ENCODE measurements at regions not wholly inside any gene's neighbourhood (a gene's known extent, or its start where the extent isn't known, plus 50 kb on each side); places are given as distances from the start of the nearest gene placed in this dataset.

GRCh38 chr2:35891936-35892335 lies 463.6 kb upstream of the CRIM1 start:
- H3K27me3 ChIP-seq (ENCODE audit: insufficient read depth, poor library complexity, severe bottlenecking): no peaks in the 10 kb centered on the region
- TF ChIP-seq SPI1 (IDR thresholded peaks at IDR 0.05; ENCODE audit: borderline replicate concordance, low read depth) (no peak), GABPA (IDR thresholded peaks at IDR 0.05; ENCODE audit: low read depth) (no peak), REST (IDR thresholded peaks at IDR 0.05; ENCODE audit: insufficient replicate concordance, low read depth) (no peak), CTCF (IDR thresholded peaks at IDR 0.05; ENCODE audit: insufficient read depth, low read length) (no peak)
- H3K27ac ChIP-seq (replicated peaks): no peak overlapping the region
- H3K4me3 ChIP-seq (replicated peaks; ENCODE audit: insufficient read depth, low read length): no peak overlapping the region
- no peak for DNase-seq (ENCODE audit: low read depth in 1 of 2, low spot score in 1 of 2)

- TF ChIP-seq POLR2AphosphoS5 (IDR thresholded peaks at IDR 0.05; ENCODE audit: low read depth) (no peak), REST (IDR thresholded peaks at IDR 0.05; ENCODE audit: insufficient replicate concordance, low read depth) (no peak), CTCF (IDR thresholded peaks at IDR 0.05; ENCODE audit: insufficient read depth, low read length) (no peak), GABPA (IDR thresholded peaks at IDR 0.05; ENCODE audit: low read depth) (no peak), SPI1 (IDR thresholded peaks at IDR 0.05; ENCODE audit: borderline replicate concordance, low read depth) (no peak)
- no peak for DNase-seq (ENCODE audit: low read depth in 1 of 2, low spot score in 1 of 2)
- Histone ChIP-seq H3K27ac (replicated peaks) (no peak overlapping the region), H3K4me3 (replicated peaks; ENCODE audit: insufficient read depth, low read length) (no peak overlapping the region), H3K27me3 (ENCODE audit: insufficient read depth, poor library complexity, severe bottlenecking) (no peaks in the 10 kb centered on the region)
Measured at GRCh38 chr2:35891528-35891927, 464.1 kb upstream of the CRIM1 start.

GRCh38 chr2:35887146-35887545 lies 468.4 kb upstream of the CRIM1 start:
- no peak for DNase-seq (ENCODE audit: low read depth in 1 of 2, low spot score in 1 of 2)
- TF ChIP-seq GABPA (IDR thresholded peaks at IDR 0.05; ENCODE audit: low read depth) (no peak), SPI1 (IDR thresholded peaks at IDR 0.05; ENCODE audit: borderline replicate concordance, low read depth) (no peak), CTCF (IDR thresholded peaks at IDR 0.05; ENCODE audit: insufficient read depth, low read length) (no peak), POLR2AphosphoS5 (IDR thresholded peaks at IDR 0.05; ENCODE audit: low read depth) (no peak), REST (IDR thresholded peaks at IDR 0.05; ENCODE audit: insufficient replicate concordance, low read depth) (no peak)
- no peak overlapping the region for H3K27ac ChIP-seq (replicated peaks)
- no peak overlapping the region for H3K4me3 ChIP-seq (replicated peaks; ENCODE audit: insufficient read depth, low read length)
- H3K27me3 ChIP-seq (ENCODE audit: insufficient read depth, poor library complexity, severe bottlenecking): no peaks in the 10 kb centered on the region

All from HL-60 (cell line).